C4-2B (cell line): ENCODE measurements at regions not wholly inside any gene's neighbourhood (a gene's known extent, or its start where the extent isn't known, plus 50 kb on each side); places are given as distances from the start of the nearest gene placed in this dataset.

Experiments used
- ZFX ChIP-seq: fragments of 450-650 bp; IDR thresholded peaks from 2 replicates; pipeline ENCODE4 v1.6.1; 2017
- TF ChIP-seq, protein P1 (sequence below): fragments of 450-650 bp; conservative IDR thresholded peaks from 2 replicates; pipeline ENCODE4 v1.5.1; 2017; ENCODE audit warnings: mild to moderate bottlenecking

DNA sequence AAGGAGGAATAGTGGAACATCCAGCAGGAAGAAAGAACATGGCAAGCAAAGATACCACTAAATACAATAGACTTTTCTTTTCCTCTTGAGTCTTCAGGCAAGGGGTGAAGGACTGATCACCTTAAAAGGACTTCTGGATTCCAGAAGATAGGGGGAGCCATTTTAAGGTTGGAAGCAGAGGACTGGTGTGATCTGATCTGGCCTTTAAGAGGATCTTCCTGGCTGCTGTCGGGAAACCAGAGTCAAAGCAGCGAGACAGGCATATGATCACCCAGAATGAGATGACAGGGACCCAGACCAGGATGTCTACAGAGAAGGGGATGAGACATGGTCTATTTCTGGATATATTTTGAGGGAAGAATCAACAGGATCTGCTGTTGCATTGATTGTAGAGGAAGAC, 558.0 kb downstream of the STK39 start:
- TF ChIP-seq, protein P1, sequence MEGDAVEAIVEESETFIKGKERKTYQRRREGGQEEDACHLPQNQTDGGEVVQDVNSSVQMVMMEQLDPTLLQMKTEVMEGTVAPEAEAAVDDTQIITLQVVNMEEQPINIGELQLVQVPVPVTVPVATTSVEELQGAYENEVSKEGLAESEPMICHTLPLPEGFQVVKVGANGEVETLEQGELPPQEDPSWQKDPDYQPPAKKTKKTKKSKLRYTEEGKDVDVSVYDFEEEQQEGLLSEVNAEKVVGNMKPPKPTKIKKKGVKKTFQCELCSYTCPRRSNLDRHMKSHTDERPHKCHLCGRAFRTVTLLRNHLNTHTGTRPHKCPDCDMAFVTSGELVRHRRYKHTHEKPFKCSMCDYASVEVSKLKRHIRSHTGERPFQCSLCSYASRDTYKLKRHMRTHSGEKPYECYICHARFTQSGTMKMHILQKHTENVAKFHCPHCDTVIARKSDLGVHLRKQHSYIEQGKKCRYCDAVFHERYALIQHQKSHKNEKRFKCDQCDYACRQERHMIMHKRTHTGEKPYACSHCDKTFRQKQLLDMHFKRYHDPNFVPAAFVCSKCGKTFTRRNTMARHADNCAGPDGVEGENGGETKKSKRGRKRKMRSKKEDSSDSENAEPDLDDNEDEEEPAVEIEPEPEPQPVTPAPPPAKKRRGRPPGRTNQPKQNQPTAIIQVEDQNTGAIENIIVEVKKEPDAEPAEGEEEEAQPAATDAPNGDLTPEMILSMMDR, result peak; percentile 40
- TF ChIP-seq ZFX, result no peak
